ENCODE measurements at regions not wholly inside any gene's neighbourhood (a gene's known extent, or its start where the extent isn't known, plus 50 kb on each side); places are given as distances from the start of the nearest gene placed in this dataset.

- ATAC-seq (ENCODE audit: low read depth): no peak
- POLR2A ChIA-PET (ENCODE audit: unreplicated experiment): no interaction called here
- H3K14ac ChIP-seq (replicated peaks; ENCODE audit: low read depth, low read length): no peak overlapping the region
- no peak overlapping the region for H4K8ac ChIP-seq (ENCODE audit: low read depth in 2 of 2, low read length in 2 of 2)
- no peak overlapping the region for H3K4me2 ChIP-seq (ENCODE audit: low read depth, low read length)
- no peak overlapping the region for H3K9ac ChIP-seq (ENCODE audit: low read depth, low read length)
- H3K4me1 ChIP-seq (ENCODE audit: control insufficient read depth, insufficient read depth, low read length): no peaks in the 10 kb centered on the region
- H3K79me1 ChIP-seq (ENCODE audit: low read depth in 1 of 2, low read length in 2 of 2): no peaks in the 10 kb centered on the region
- H2AFZ ChIP-seq (replicated peaks; ENCODE audit: low read length, poor library complexity): no peak overlapping the region
- no peak overlapping the region for H2AK9ac ChIP-seq (replicated peaks; ENCODE audit: low read depth, low read length, poor library complexity)
- intact Hi-C loops (cut with micrococcal nuclease) (no loop called here), in situ Hi-C loops (cut with MboI; ENCODE audit: low sequenced_read_pairs) (no loop called here), dilution Hi-C loops (cut with HindIII; ENCODE audit: low sequenced_read_pairs, unreplicated experiment) (no loop called here)
- no peak overlapping the region for H3K56ac ChIP-seq (ENCODE audit: extremely low read depth, insufficient read depth, low read length)
- no peak overlapping the region for H2BK5ac ChIP-seq (ENCODE audit: low read depth, low read length, poor library complexity, severe bottlenecking)
- H3K36me3 ChIP-seq (ENCODE audit: control insufficient read depth, insufficient read depth, low read length): no peaks in the 10 kb centered on the region
- H4K5ac ChIP-seq (ENCODE audit: low read depth, low read length): no peak overlapping the region
- no peaks in the 10 kb centered on the region for H3K9me1 ChIP-seq (ENCODE audit: insufficient read depth, low read length)
- H3K9me3 ChIP-seq (ENCODE audit: control insufficient read depth, insufficient read depth, low read length): peaks cover 6% of the 10 kb centered on the region
- H3K27ac ChIP-seq (ENCODE audit: insufficient read depth, low read length): no peak overlapping the region
- no CpG with 5 or more reads among the region's 1 CpG for WGBS, 2 experiments (ENCODE audit: extremely low coverage in 2 of 2, insufficient read length in 1 of 2)
- CTCF ChIA-PET: no interaction called here
- no peak overlapping the region for H4K91ac ChIP-seq (ENCODE audit: insufficient read depth, low read depth, low read length)
- no peaks in the 10 kb centered on the region for H3K27me3 ChIP-seq (ENCODE audit: control insufficient read depth, insufficient read depth, low read length)
- no peak overlapping the region for H2BK15ac ChIP-seq (ENCODE audit: low read depth, low read length)
- H2AK5ac ChIP-seq (ENCODE audit: low read depth, low read length): no peak overlapping the region
- BruUV-seq (replicated peaks): no TSS peak
- no peak for DNase-seq
- no peak for TF ChIP-seq FOS (IDR thresholded peaks at IDR 0.05; ENCODE audit: low read depth, low read length)
- TF ChIP-seq CTCF (conservative IDR thresholded peaks at IDR 0.05; ENCODE audit: low read depth, low read length): no peak
- TF ChIP-seq NFE2L2 (IDR thresholded peaks at IDR 0.05; ENCODE audit: low read depth, low read length): no peak
- TF ChIP-seq BHLHE40 (IDR thresholded peaks at IDR 0.05; ENCODE audit: low read depth, low read length): no peak
- no peak for TF ChIP-seq MAFK (IDR thresholded peaks at IDR 0.05; ENCODE audit: low read depth, low read length)
- no peak for TF ChIP-seq MAZ (IDR thresholded peaks at IDR 0.05; ENCODE audit: borderline replicate concordance, low read depth, low read length)
- TF ChIP-seq RAD21 (IDR thresholded peaks at IDR 0.05; ENCODE audit: low read length): no peak
- no peak for TF ChIP-seq CEBPB (IDR thresholded peaks at IDR 0.05; ENCODE audit: low read depth, low read length)
- TF ChIP-seq RCOR1 (IDR thresholded peaks at IDR 0.05; ENCODE audit: insufficient replicate concordance, low read length): no peak
- TF ChIP-seq SMC3 (IDR thresholded peaks at IDR 0.05; ENCODE audit: low read depth, low read length): no peak
- TF ChIP-seq CHD1 (IDR thresholded peaks at IDR 0.05; ENCODE audit: low read depth, low read length): no peak
- TF ChIP-seq ELK1 (IDR thresholded peaks at IDR 0.05; ENCODE audit: borderline replicate concordance, low read depth, low read length): no peak
- no peak for TF ChIP-seq RFX5 (IDR thresholded peaks at IDR 0.05; ENCODE audit: low read depth, low read length)
- TF ChIP-seq MXI1 (IDR thresholded peaks at IDR 0.05; ENCODE audit: borderline replicate concordance, low read depth, low read length): no peak
- no peak for TF ChIP-seq USF2 (IDR thresholded peaks at IDR 0.05; ENCODE audit: low read depth, low read length)
- TF ChIP-seq POLR2A (IDR thresholded peaks at IDR 0.05; ENCODE audit: low read depth, low read length): no peak
- H3K4ac ChIP-seq (ENCODE audit: low read depth, low read length): no peak overlapping the region
- H4K20me1 ChIP-seq (ENCODE audit: insufficient read depth, low read length): no peaks in the 10 kb centered on the region
- no peak overlapping the region for H2BK120ac ChIP-seq (ENCODE audit: low read depth, low read length)
- no peak overlapping the region for H3K18ac ChIP-seq (ENCODE audit: low read depth, low read length)
- no peak overlapping the region for H2BK20ac ChIP-seq (ENCODE audit: low read depth, low read length)
- H3K4me3 ChIP-seq (ENCODE audit: insufficient read depth, low read depth, low read length): no peak overlapping the region
- H3K23ac ChIP-seq (ENCODE audit: low read depth, low read length): no peak overlapping the region
Observed at GRCh38 chrX:76064825-76065224, 108.0 kb upstream of the PBDC1 start.

Measured in IMR-90 (cell line).